Retinal pigment epithelial cell (primary cell): ENCODE measurements at regions not wholly inside any gene's neighbourhood (a gene's known extent, or its start where the extent isn't known, plus 50 kb on each side); places are given as distances from the start of the nearest gene placed in this dataset.

ENCODE experiments used
- DNase-seq: peaks from one replicate; pipeline ENCODE4 v3.0.0-alpha.2; 2010; ENCODE audit warnings: low read depth
- H3K4me3 ChIP-seq: 2 replicates; pipeline ENCODE4 v1.5.1; 2011; ENCODE audit warnings: mild to moderate bottlenecking, low read length, control low read depth, moderate library complexity
- TF ChIP-seq, protein P1 (sequence below): conservative IDR thresholded peaks from 2 replicates; pipeline ENCODE4 v1.5.1; 2011; ENCODE audit warnings: low read depth, low read length, control low read depth, inconsistent platforms

DNA sequence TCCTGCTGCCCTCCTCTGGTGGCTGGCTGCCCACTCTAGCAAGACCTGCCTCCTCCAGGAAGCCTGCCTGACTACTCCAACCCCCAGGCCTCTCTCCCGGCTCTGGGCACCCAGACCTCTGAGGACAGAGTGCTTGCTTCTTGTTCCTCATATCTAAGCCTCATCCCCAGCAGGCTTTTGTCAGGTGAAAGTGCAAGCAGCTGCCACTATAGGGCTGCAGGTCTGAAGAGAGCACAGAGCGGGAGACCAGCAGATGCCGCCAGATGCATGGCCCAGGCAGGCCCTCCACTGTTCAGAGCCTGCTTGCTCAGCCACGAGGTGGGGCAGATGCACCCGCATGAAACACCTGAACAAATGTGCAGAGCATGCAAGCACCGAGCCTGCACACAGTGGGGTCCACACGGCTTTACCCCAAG lies 73.0 kb downstream of the SERPINA3 start:
- TF ChIP-seq, protein P1, sequence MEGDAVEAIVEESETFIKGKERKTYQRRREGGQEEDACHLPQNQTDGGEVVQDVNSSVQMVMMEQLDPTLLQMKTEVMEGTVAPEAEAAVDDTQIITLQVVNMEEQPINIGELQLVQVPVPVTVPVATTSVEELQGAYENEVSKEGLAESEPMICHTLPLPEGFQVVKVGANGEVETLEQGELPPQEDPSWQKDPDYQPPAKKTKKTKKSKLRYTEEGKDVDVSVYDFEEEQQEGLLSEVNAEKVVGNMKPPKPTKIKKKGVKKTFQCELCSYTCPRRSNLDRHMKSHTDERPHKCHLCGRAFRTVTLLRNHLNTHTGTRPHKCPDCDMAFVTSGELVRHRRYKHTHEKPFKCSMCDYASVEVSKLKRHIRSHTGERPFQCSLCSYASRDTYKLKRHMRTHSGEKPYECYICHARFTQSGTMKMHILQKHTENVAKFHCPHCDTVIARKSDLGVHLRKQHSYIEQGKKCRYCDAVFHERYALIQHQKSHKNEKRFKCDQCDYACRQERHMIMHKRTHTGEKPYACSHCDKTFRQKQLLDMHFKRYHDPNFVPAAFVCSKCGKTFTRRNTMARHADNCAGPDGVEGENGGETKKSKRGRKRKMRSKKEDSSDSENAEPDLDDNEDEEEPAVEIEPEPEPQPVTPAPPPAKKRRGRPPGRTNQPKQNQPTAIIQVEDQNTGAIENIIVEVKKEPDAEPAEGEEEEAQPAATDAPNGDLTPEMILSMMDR, result no peak
- no peak overlapping the region for H3K4me3 ChIP-seq
- DNase-seq, result no peak

DNA sequence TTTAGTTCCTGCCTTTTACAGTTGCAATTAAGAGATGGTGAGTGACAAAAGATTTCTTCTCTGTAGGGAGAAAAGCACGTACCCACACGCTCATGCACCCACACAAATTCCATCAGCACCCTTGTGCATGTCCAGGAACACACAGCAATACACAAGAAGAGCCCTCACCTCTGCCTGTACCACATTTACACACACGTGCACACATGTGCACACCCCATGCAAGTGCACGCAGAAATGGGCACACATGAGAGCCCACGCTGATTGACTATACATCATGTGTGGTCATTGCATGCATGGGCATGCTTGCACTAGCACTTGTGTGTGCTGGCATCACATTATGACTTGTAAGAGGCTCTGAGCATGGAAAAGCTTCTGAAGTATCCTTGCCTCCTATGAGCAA lies 70.5 kb downstream of the SERPINA3 start:
- no peak overlapping the region for H3K4me3 ChIP-seq
- TF ChIP-seq, protein P1, result no peak
- DNase-seq, result no peak

DNA sequence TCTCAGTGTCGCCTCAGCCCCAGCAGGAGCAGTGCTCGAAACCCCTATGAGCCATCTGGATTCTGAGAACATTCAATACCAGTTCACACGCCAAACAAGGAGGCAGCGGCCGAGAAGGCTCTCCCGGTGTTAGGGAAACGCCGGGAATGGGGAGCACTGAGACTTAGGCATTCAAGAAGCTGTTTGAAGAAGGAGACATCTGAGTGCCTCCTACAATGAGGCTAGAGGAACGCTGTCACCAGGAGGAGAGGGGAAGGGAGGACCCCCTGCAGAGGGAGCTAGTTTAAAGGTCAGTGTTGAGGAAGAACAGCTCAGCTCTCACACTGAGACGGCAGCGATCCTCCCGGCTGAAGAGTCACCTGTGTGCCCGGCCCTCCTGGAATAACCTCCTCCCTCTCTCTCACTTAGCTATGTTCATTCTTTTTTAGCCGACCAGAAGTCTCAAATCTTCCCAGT lies 69.9 kb downstream of the SERPINA3 start:
- no peak for DNase-seq
- H3K4me3 ChIP-seq, result no peak overlapping the region
- TF ChIP-seq, protein P1, result no peak

DNA sequence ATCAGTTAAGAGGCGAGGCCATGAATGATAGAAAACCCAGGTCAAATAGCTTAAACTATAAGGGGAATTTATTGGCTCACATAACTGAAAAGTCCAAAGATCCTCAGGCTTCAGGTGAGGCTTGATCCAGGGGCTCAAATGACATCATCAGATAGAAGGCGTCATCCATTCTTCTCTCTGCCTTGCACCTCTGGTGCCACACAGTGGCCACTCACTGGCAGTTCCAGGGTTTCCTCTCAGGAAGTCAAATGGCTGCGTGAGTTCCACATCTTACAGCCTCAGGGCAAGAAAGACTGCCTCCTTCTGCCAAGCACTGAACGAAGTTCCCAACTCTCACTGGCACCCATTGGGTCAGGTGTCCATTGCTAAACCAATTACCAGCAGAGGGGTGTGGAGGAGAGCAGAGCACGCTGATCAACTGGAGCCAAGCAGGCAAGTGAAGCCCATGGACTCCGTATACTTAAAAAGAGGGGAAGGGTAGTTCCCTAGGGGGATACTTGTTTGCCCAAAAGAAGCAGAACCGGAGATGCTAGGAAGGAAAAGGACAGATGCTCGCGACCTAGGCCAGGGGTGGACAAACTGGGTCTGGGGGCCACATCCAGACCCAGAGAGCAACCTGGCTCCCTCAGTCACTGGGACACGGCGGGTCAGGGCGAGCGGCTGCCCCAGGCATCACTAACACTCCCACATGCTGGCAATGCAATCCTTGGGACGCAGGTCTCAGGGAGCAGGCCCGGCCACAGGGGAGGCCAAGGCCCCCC lies 69.3 kb downstream of the SERPINA3 start:
- H3K4me3 ChIP-seq, result no peak overlapping the region
- TF ChIP-seq, protein P1, result peak; percentile 75
- DNase-seq, result no peak

DNA sequence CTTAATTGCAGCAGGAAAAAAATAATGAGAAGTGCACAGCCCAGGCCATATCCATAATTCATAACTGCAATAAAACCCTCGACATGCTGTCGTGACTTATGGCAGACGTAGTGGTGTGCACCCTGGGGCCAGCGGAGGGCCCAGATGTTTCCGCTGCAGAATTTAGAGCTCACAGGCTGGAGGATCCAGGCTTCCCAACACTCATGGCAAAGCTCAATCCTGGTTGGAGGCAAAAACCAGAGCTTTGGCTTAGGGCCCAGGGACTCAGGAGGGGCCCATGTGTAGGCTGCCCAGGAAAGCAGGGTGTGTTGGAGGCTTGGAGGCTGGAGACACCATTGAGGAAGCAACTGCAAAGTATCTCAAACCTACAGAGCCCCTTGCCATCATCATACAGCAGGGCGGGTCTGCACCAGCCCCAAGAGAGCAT lies 68.7 kb downstream of the SERPINA3 start:
- TF ChIP-seq, protein P1, result no peak
- DNase-seq, result no peak
- H3K4me3 ChIP-seq, result no peak overlapping the region

DNA sequence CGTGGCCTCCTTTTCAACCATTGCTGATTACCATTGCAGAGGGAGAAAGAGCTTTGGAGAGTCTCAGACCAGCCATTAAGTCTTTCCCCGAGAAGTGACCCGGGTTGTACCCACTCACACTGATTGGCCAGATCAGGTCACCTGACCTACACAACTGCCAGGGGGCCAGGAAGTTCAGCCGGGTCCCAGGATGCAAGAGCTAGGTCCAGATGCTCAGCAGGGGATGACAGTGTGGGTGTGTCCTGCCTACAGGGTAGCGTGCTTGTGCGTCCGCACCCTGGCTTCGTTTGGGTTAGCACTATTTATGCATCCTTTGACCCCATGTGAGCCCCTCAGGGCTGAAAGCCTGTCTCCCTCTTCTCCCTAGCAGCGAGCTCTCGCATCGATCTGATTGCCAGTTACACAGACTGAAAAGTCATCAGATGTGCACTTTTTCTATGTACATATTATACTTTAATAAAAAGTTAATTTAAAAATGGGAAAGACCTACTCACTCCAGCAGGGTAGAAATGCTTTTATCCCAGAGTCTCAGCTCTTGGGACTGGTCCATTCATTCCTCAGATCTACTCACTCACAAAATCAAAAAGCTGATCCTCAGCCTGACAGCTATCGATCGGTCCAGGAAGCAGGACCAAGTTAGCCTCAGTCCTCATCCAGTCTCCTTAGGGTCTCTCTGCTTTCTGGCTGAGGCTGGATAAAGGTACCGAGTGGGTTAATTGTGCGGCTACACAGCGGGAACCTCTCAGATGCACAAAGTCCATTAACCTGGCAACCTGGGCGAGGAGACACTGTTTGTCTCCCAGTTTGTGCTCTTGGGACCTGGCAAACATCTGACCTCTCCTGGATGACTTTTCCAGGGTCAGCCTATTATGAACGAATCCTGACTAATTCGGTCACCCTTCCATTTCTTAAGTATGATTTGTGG lies 68.0 kb downstream of the SERPINA3 start:
- TF ChIP-seq, protein P1, result no peak
- no peak overlapping the region for H3K4me3 ChIP-seq
- DNase-seq, result no peak
